ENCODE measurements at regions not wholly inside any gene's neighbourhood (a gene's known extent, or its start where the extent isn't known, plus 50 kb on each side); places are given as distances from the start of the nearest gene placed in this dataset.

GRCh38 chr6:100283285-100283684 lies 181.4 kb downstream of the SIM1 start:
- DNase-seq: peak; percentile 45 to 47
- H3K4me1 ChIP-seq: peaks cover 16% of the 10 kb centered on the region
- H3K36me3 ChIP-seq: no peaks in the 10 kb centered on the region
- no peak overlapping the region for H3K4me3 ChIP-seq
- H3K27ac ChIP-seq: no peak overlapping the region
- no peaks in the 10 kb centered on the region for H3K9me3 ChIP-seq (replicated peaks)
- H3K27me3 ChIP-seq: no peaks in the 10 kb centered on the region

GRCh38 chr6:100281471-100281901 lies 183.2 kb downstream of the SIM1 start:
- peak overlapping the region; percentile 88 for H3K27ac ChIP-seq
- no peaks in the 10 kb centered on the region for H3K36me3 ChIP-seq
- H3K4me1 ChIP-seq: peaks cover 16% of the 10 kb centered on the region
- no peaks in the 10 kb centered on the region for H3K9me3 ChIP-seq (replicated peaks)
- peak; percentile 89 to 94 for DNase-seq
- peak overlapping the region; percentile 51 for H3K4me3 ChIP-seq
- no peaks in the 10 kb centered on the region for H3K27me3 ChIP-seq

- DNase-seq: no peak
- no peaks in the 10 kb centered on the region for H3K9me3 ChIP-seq (replicated peaks)
- H3K36me3 ChIP-seq: no peaks in the 10 kb centered on the region
- H3K27me3 ChIP-seq: no peaks in the 10 kb centered on the region
- H3K27ac ChIP-seq: no peak overlapping the region
- no peak overlapping the region for H3K4me3 ChIP-seq
- peaks cover 5% of the 10 kb centered on the region for H3K4me1 ChIP-seq
Observed at GRCh38 chr6:100276311-100277057, 188.2 kb downstream of the SIM1 start.

GRCh38 chr6:100274147-100274546 lies 190.6 kb downstream of the SIM1 start:
- peaks cover 6% of the 10 kb centered on the region for H3K4me1 ChIP-seq
- no peak for DNase-seq
- H3K9me3 ChIP-seq (replicated peaks): no peaks in the 10 kb centered on the region
- H3K27ac ChIP-seq: no peak overlapping the region
- H3K36me3 ChIP-seq: no peaks in the 10 kb centered on the region
- H3K4me3 ChIP-seq: no peak overlapping the region
- no peaks in the 10 kb centered on the region for H3K27me3 ChIP-seq

- Histone ChIP-seq H3K27ac (no peak overlapping the region), H3K27me3 (no peaks in the 10 kb centered on the region), H3K36me3 (no peaks in the 10 kb centered on the region), H3K4me1 (peaks cover 8% of the 10 kb centered on the region), H3K9me3 (replicated peaks) (no peaks in the 10 kb centered on the region), H3K4me3 (no peak overlapping the region)
- DNase-seq: no peak
Observed at GRCh38 chr6:100271625-100272024, 193.1 kb downstream of the SIM1 start.

GRCh38 chr6:100271202-100271601 lies 193.5 kb downstream of the SIM1 start:
- H3K4me1 ChIP-seq: peaks cover 8% of the 10 kb centered on the region
- no peaks in the 10 kb centered on the region for H3K36me3 ChIP-seq
- H3K27ac ChIP-seq: no peak overlapping the region
- no peaks in the 10 kb centered on the region for H3K9me3 ChIP-seq (replicated peaks)
- H3K4me3 ChIP-seq: no peak overlapping the region
- no peak for DNase-seq
- H3K27me3 ChIP-seq: no peaks in the 10 kb centered on the region

GRCh38 chr6:100269189-100269588 lies 195.5 kb downstream of the SIM1 start:
- H3K9me3 ChIP-seq (replicated peaks): no peaks in the 10 kb centered on the region
- no peak for DNase-seq
- H3K4me3 ChIP-seq: no peak overlapping the region
- H3K27ac ChIP-seq: no peak overlapping the region
- H3K4me1 ChIP-seq: peaks cover 8% of the 10 kb centered on the region
- H3K27me3 ChIP-seq: no peaks in the 10 kb centered on the region
- H3K36me3 ChIP-seq: no peaks in the 10 kb centered on the region

GRCh38 chr6:100268326-100268725 lies 196.4 kb downstream of the SIM1 start:
- no peak for DNase-seq
- Histone ChIP-seq H3K27me3 (no peaks in the 10 kb centered on the region), H3K4me1 (peaks cover 8% of the 10 kb centered on the region)

GRCh38 chr6:100267721-100268123 lies 197.0 kb downstream of the SIM1 start:
- no peak overlapping the region for H3K27ac ChIP-seq
- no peak for DNase-seq
- H3K9me3 ChIP-seq (replicated peaks): no peaks in the 10 kb centered on the region
- H3K4me1 ChIP-seq: peaks cover 8% of the 10 kb centered on the region
- H3K27me3 ChIP-seq: no peaks in the 10 kb centered on the region
- no peak overlapping the region for H3K4me3 ChIP-seq
- H3K36me3 ChIP-seq: no peaks in the 10 kb centered on the region

More at GRCh38 chr6:100268326-100268725, 196.4 kb downstream of the SIM1 start:
- H3K36me3 ChIP-seq: no peaks in the 10 kb centered on the region
- H3K9me3 ChIP-seq (replicated peaks): no peaks in the 10 kb centered on the region
- no peak overlapping the region for H3K27ac ChIP-seq
- no peak overlapping the region for H3K4me3 ChIP-seq

GRCh38 chr6:100266494-100267401 lies 198.0 kb downstream of the SIM1 start:
- DNase-seq: peak in 1 of 2 experiments; percentile 13
- Histone ChIP-seq H3K9me3 (replicated peaks) (no peaks in the 10 kb centered on the region), H3K36me3 (no peaks in the 10 kb centered on the region)

GRCh38 chr6:100262086-100262485 lies 202.6 kb downstream of the SIM1 start:
- H3K9me3 ChIP-seq (replicated peaks): no peaks in the 10 kb centered on the region
- H3K4me1 ChIP-seq: peaks cover 5% of the 10 kb centered on the region; the same call in 1 of the 2 replicates
- H3K27ac ChIP-seq: no peak overlapping the region
- H3K36me3 ChIP-seq: no peaks in the 10 kb centered on the region
- H3K4me3 ChIP-seq: no peak overlapping the region
- no peak for DNase-seq
- no peaks in the 10 kb centered on the region for H3K27me3 ChIP-seq

More at GRCh38 chr6:100266494-100267401, 198.0 kb downstream of the SIM1 start:
- Histone ChIP-seq H3K27me3 (no peaks in the 10 kb centered on the region), H3K4me1 (peaks cover 8% of the 10 kb centered on the region), H3K27ac (no peak overlapping the region), H3K4me3 (no peak overlapping the region)

GRCh38 chr6:100261486-100261885 lies 203.2 kb downstream of the SIM1 start:
- H3K4me1 ChIP-seq: peaks cover 5% of the 10 kb centered on the region; the same call in 1 of the 2 replicates
- H3K36me3 ChIP-seq: no peaks in the 10 kb centered on the region
- no peaks in the 10 kb centered on the region for H3K9me3 ChIP-seq (replicated peaks)
- no peak for DNase-seq
- H3K27me3 ChIP-seq: no peaks in the 10 kb centered on the region
- H3K27ac ChIP-seq: no peak overlapping the region
- H3K4me3 ChIP-seq: no peak overlapping the region

- H3K36me3 ChIP-seq: no peaks in the 10 kb centered on the region
- H3K4me3 ChIP-seq: no peak overlapping the region
- H3K27ac ChIP-seq: no peak overlapping the region
- H3K9me3 ChIP-seq (replicated peaks): no peaks in the 10 kb centered on the region
- peaks cover 5% of the 10 kb centered on the region; the same call in 1 of the 2 replicates for H3K4me1 ChIP-seq
- no peak for DNase-seq
- H3K27me3 ChIP-seq: no peaks in the 10 kb centered on the region
Observed at GRCh38 chr6:100260584-100260983, 204.1 kb downstream of the SIM1 start.

GRCh38 chr6:100259865-100260264 lies 204.9 kb downstream of the SIM1 start:
- Histone ChIP-seq H3K27ac (no peak overlapping the region), H3K4me3 (no peak overlapping the region), H3K4me1 (peaks cover 5% of the 10 kb centered on the region; the same call in 1 of the 2 replicates), H3K36me3 (no peaks in the 10 kb centered on the region), H3K27me3 (no peaks in the 10 kb centered on the region), H3K9me3 (replicated peaks) (no peaks in the 10 kb centered on the region)
- DNase-seq: no peak

- H3K36me3 ChIP-seq: no peaks in the 10 kb centered on the region
- DNase-seq: no peak
- peaks cover 5% of the 10 kb centered on the region; the same call in 1 of the 2 replicates for H3K4me1 ChIP-seq
- no peak overlapping the region for H3K4me3 ChIP-seq
- no peaks in the 10 kb centered on the region for H3K27me3 ChIP-seq
- H3K27ac ChIP-seq: no peak overlapping the region
- H3K9me3 ChIP-seq (replicated peaks): no peaks in the 10 kb centered on the region
Observed at GRCh38 chr6:100258752-100259151, 206.0 kb downstream of the SIM1 start.

Measured in SJCRH30 (cell line).